GM23338 (cell line): ENCODE measurements at regions not wholly inside any gene's neighbourhood (a gene's known extent, or its start where the extent isn't known, plus 50 kb on each side); places are given as distances from the start of the nearest gene placed in this dataset.

Source experiments
- ATAC-seq: fragments of 200-7000 bp; cut with Tn5 transposase; 3 replicates; pipeline ENCODE4 v1.9.1; 2020
- DNase-seq: peaks from one replicate; pipeline ENCODE4 v3.0.0-alpha.2; 2015; ENCODE audit warnings: low spot score
- H2AFZ ChIP-seq: fragments of 200-600 bp; sonication (generic); 2 replicates; pipeline ENCODE4 v1.8.0; 2016; ENCODE audit warnings: antibody characterized with exemption, mild to moderate bottlenecking, moderate library complexity
- H3F3A ChIP-seq: fragments of 200-600 bp; sonication (generic); replicated peaks from 2 replicates; pipeline ENCODE4 v1.8.0; 2017; ENCODE audit warnings: antibody characterized with exemption, mixed run types, low read depth
- H3K27ac ChIP-seq: fragments of 200-600 bp; sonication (generic); 2 replicates; pipeline ENCODE4 v1.6.1; 2016; ENCODE audit warnings: low read depth
- H3K27me3 ChIP-seq: fragments of 200-600 bp; sonication (generic); 2 replicates; pipeline ENCODE4 v1.8.0; 2016; ENCODE audit warnings: mild to moderate bottlenecking, mixed run types, moderate library complexity; ENCODE audit not compliant: insufficient read depth
- H3K36me3 ChIP-seq: fragments of 200-600 bp; sonication (generic); 2 replicates; pipeline ENCODE4 v1.8.0; 2016; ENCODE audit warnings: mild to moderate bottlenecking; ENCODE audit not compliant: insufficient read depth
- H3K4me1 ChIP-seq: fragments of 200-600 bp; sonication (generic); 2 replicates; pipeline ENCODE4 v1.8.0; 2016; ENCODE audit warnings: mild to moderate bottlenecking, moderate library complexity; ENCODE audit not compliant: insufficient read depth
- H3K4me2 ChIP-seq: fragments of 200-600 bp; sonication (generic); 2 replicates; pipeline ENCODE4 v1.7.1; 2017; ENCODE audit warnings: mixed run types
- H3K4me3 ChIP-seq: fragments of 200-600 bp; sonication (generic); 2 replicates; pipeline ENCODE4 v1.6.1; 2016; ENCODE audit warnings: mixed run types
- H3K79me2 ChIP-seq: fragments of 200-600 bp; sonication (generic); replicated peaks from 2 replicates; pipeline ENCODE4 v1.8.0; 2017; ENCODE audit warnings: mild to moderate bottlenecking; ENCODE audit not compliant: insufficient read depth
- H3K9me2 ChIP-seq: fragments of 200-600 bp; sonication (generic); 2 replicates; pipeline ENCODE4 v1.8.0; 2017; ENCODE audit not compliant: insufficient read depth
- H4K20me1 ChIP-seq: fragments of 200-600 bp; sonication (generic); replicated peaks from 2 replicates; pipeline ENCODE4 v1.8.0; 2017; ENCODE audit warnings: mild to moderate bottlenecking; ENCODE audit not compliant: insufficient read depth
- H3K27ac Mint-ChIP-seq: 2 replicates; pipeline ENCODE4 v1.8.0; 2020; ENCODE audit warnings: inconsistent platforms, mild to moderate bottlenecking, moderate library complexity, mixed read lengths
- H3K27me3 Mint-ChIP-seq: 3 replicates; pipeline ENCODE4 v1.8.0; 2022; ENCODE audit warnings: low read depth, mild to moderate bottlenecking, moderate library complexity, mixed read lengths, inconsistent platforms; ENCODE audit not compliant: insufficient read depth, poor library complexity
- H3K36me3 Mint-ChIP-seq: 3 replicates; pipeline ENCODE4 v1.8.0; 2021; ENCODE audit warnings: low read depth, mild to moderate bottlenecking, inconsistent platforms, moderate library complexity, mixed read lengths
- H3K4me1 Mint-ChIP-seq: 3 replicates; pipeline ENCODE4 v1.8.0; 2020; ENCODE audit warnings: mild to moderate bottlenecking, inconsistent platforms, mixed read lengths
- H3K4me3 Mint-ChIP-seq: 3 replicates; pipeline ENCODE4 v1.8.0; 2021; ENCODE audit warnings: moderate library complexity, mild to moderate bottlenecking, inconsistent platforms, mixed read lengths
- H3K9me3 Mint-ChIP-seq: 3 replicates; pipeline ENCODE4 v1.8.0; 2020; ENCODE audit warnings: moderate library complexity, mild to moderate bottlenecking, inconsistent platforms, mixed read lengths
- CTCF ChIP-seq, 2 experiments: fragments of 200-600 bp in 1 of 2; sonication (generic) in 1 of 2; conservative IDR thresholded peaks; 2 replicates each; pipeline versions ENCODE4 v1.5.1 to v1.6.1; 2016 to 2017; ENCODE audit warnings: antibody characterized with exemption in 2 of 2, low read depth in 2 of 2, mild to moderate bottlenecking in 2 of 2, moderate library complexity in 1 of 2
- ETS1 ChIP-seq: IDR thresholded peaks from 2 replicates; pipeline ENCODE4 v1.6.1; 2016; ENCODE audit warnings: antibody characterized with exemption
- EZH2 ChIP-seq: fragments of 200-600 bp; sonication (generic); IDR thresholded peaks from one replicate; pipeline ENCODE4 v1.8.0; 2017; ENCODE audit warnings: antibody characterized with exemption, mild to moderate bottlenecking, low read depth; ENCODE audit not compliant: unreplicated experiment
- EZH2phosphoT487 ChIP-seq: fragments of 200-600 bp; sonication (generic); IDR thresholded peaks from one replicate; pipeline ENCODE4 v1.8.1; 2018; ENCODE audit warnings: antibody characterized with exemption; ENCODE audit not compliant: unreplicated experiment
- JUNB ChIP-seq: IDR thresholded peaks from one replicate; pipeline ENCODE4 v1.6.1; 2016; ENCODE audit warnings: antibody characterized with exemption; ENCODE audit not compliant: unreplicated experiment
- NANOG ChIP-seq: IDR thresholded peaks from 2 replicates; pipeline ENCODE4 v1.6.1; 2016; ENCODE audit warnings: antibody characterized with exemption, borderline replicate concordance
- POLR2AphosphoS5 ChIP-seq: IDR thresholded peaks from 2 replicates; pipeline ENCODE4 v1.6.1; 2016; ENCODE audit warnings: antibody characterized with exemption, low read depth
- REST ChIP-seq: IDR thresholded peaks from one replicate; pipeline ENCODE4 v1.6.1; 2018; ENCODE audit warnings: antibody characterized with exemption; ENCODE audit not compliant: unreplicated experiment
- STAT1 ChIP-seq: IDR thresholded peaks from one replicate; pipeline ENCODE4 v1.6.1; 2016; ENCODE audit warnings: antibody characterized with exemption; ENCODE audit not compliant: unreplicated experiment
- ZNF114 ChIP-seq: fragments of 250-450 bp; sonication (Bioruptor Pico); IDR thresholded peaks from 2 replicates; pipeline ENCODE4 v1.5.0; 2020; ENCODE audit warnings: mild to moderate bottlenecking, moderate library complexity
- ZNF331 ChIP-seq: fragments of 250-450 bp; sonication (Bioruptor Pico); IDR thresholded peaks from 2 replicates; pipeline ENCODE4 v1.5.0; 2020; ENCODE audit warnings: low read depth, mild to moderate bottlenecking, moderate library complexity

GRCh38 chrX:128699716-128700285 lies 647.6 kb upstream of the ACTRT1 start (continued):
- TF ChIP-seq ZNF331 (no peak), STAT1 (no peak), JUNB (no peak), NANOG (no peak), POLR2AphosphoS5 (no peak), EZH2phosphoT487 (no peak), REST (no peak), ZNF114 (CRISPR knock-in tag) (no peak), ETS1 (no peak)

- Mint-ChIP-seq H3K4me1 (no peaks in the 10 kb centered on the region), H3K4me3 (no peak overlapping the region), H3K27me3 (peaks cover 2% of the 10 kb centered on the region), H3K9me3 (no peaks in the 10 kb centered on the region), H3K27ac (no peak overlapping the region), H3K36me3 (no peaks in the 10 kb centered on the region)
- H3K4me3 ChIP-seq, result no peak overlapping the region
- H3K4me1 ChIP-seq, result no peaks in the 10 kb centered on the region
- no peaks in the 10 kb centered on the region for H3K36me3 ChIP-seq
- DNase-seq (no peak), ATAC-seq (no peak)
- H3K4me2 ChIP-seq, result no peak overlapping the region
- no peak overlapping the region for H3K27ac ChIP-seq
- no peaks in the 10 kb centered on the region for H3K27me3 ChIP-seq
- no peaks in the 10 kb centered on the region for H3F3A ChIP-seq
- no peaks in the 10 kb centered on the region for H4K20me1 ChIP-seq
- no peak overlapping the region for H2AFZ ChIP-seq
- H3K79me2 ChIP-seq, result no peaks in the 10 kb centered on the region
- no peaks in the 10 kb centered on the region for H3K9me2 ChIP-seq
- TF ChIP-seq EZH2phosphoT487 (no peak), STAT1 (no peak), REST (no peak), POLR2AphosphoS5 (no peak), ZNF331 (no peak), ETS1 (no peak), ZNF114 (CRISPR knock-in tag) (no peak), JUNB (no peak), EZH2 (no peak), NANOG (no peak), CTCF (conservative IDR thresholded peaks at IDR 0.05; ENCODE audit: low read depth in 2 of 2) (no peak)
Observed at GRCh38 chrX:128698573-128699181, 646.5 kb upstream of the ACTRT1 start.
